NCI-H510A (cell line): ENCODE measurements at regions not wholly inside any gene's neighbourhood (a gene's known extent, or its start where the extent isn't known, plus 50 kb on each side); places are given as distances from the start of the nearest gene placed in this dataset.
"Not testable (repeated sequence)": the region's sequence is repeated elsewhere in the genome, so short reads cannot be mapped to it uniquely, and the experiment has no call there.

Experiments
- DNase-seq: peaks from one replicate; lab custom pipeline; 2025; lab: John Stamatoyannopoulos, UW

GRCh38 chr10:109650228-109650627, 273.1 kb downstream of the XPNPEP1 start:
- DNase-seq, result no peak

GRCh38 chr10:109647627-109648026, 275.7 kb downstream of the XPNPEP1 start:
- DNase-seq, result no peak

GRCh38 chr10:109633846-109634245, 289.5 kb downstream of the XPNPEP1 start:
- no peak for DNase-seq

- DNase-seq, result not testable (repeated sequence)
These were observed 290.3 kb downstream of the XPNPEP1 start for GRCh38 chr10:109633017-109633416.

GRCh38 chr10:109624939-109625338, 298.4 kb downstream of the XPNPEP1 start:
- DNase-seq, result no peak

- DNase-seq, result no peak
These were observed 300.7 kb downstream of the XPNPEP1 start for GRCh38 chr10:109622566-109622965.

GRCh38 chr10:109620396-109620795, 302.9 kb downstream of the XPNPEP1 start:
- no peak for DNase-seq

- no peak for DNase-seq
These were observed 303.4 kb downstream of the XPNPEP1 start for GRCh38 chr10:109619914-109620313.

GRCh38 chr10:109618748-109619147, 304.6 kb downstream of the XPNPEP1 start:
- DNase-seq, result no peak

GRCh38 chr10:109618301-109618700, 305.0 kb downstream of the XPNPEP1 start:
- no peak for DNase-seq

- DNase-seq, result no peak
These were observed 306.8 kb downstream of the XPNPEP1 start for GRCh38 chr10:109616359-109616980.

- DNase-seq, result not testable (repeated sequence)
These were observed 328.0 kb downstream of the XPNPEP1 start for GRCh38 chr10:109595356-109595755.

- DNase-seq, result no peak
These were observed 329.6 kb downstream of the XPNPEP1 start for GRCh38 chr10:109593682-109594081.

GRCh38 chr10:109592391-109592790, 330.9 kb downstream of the XPNPEP1 start:
- no peak for DNase-seq

GRCh38 chr10:109591601-109592000, 331.7 kb downstream of the XPNPEP1 start:
- no peak for DNase-seq

GRCh38 chr10:109588259-109588658, 335.1 kb downstream of the XPNPEP1 start:
- DNase-seq, result no peak

GRCh38 chr10:109587366-109587765, 335.9 kb downstream of the XPNPEP1 start:
- DNase-seq, result no peak

- DNase-seq, result no peak
These were observed 366.9 kb downstream of the XPNPEP1 start for GRCh38 chr10:109556399-109556798.

- DNase-seq, result not testable (repeated sequence)
These were observed 381.2 kb downstream of the XPNPEP1 start for GRCh38 chr10:109542050-109542603.

- DNase-seq, result no peak
These were observed 389.1 kb downstream of the XPNPEP1 start for GRCh38 chr10:109534193-109534592.

- DNase-seq, result no peak
These were observed 394.1 kb downstream of the XPNPEP1 start for GRCh38 chr10:109529258-109529657.

GRCh38 chr10:109517748-109518147, 405.6 kb downstream of the XPNPEP1 start:
- no peak for DNase-seq

GRCh38 chr10:109504401-109504800, 418.9 kb downstream of the XPNPEP1 start:
- DNase-seq, result no peak

- DNase-seq, result no peak
These were observed 435.6 kb downstream of the XPNPEP1 start for GRCh38 chr10:109487691-109488090.
